ENCODE measurements at regions not wholly inside any gene's neighbourhood (a gene's known extent, or its start where the extent isn't known, plus 50 kb on each side); places are given as distances from the start of the nearest gene placed in this dataset.

GRCh38 chr6:134458857-134459657 lies 141.1 kb upstream of the SGK1 start:
- no peak for DNase-seq (ENCODE audit: low read depth)

DNA sequence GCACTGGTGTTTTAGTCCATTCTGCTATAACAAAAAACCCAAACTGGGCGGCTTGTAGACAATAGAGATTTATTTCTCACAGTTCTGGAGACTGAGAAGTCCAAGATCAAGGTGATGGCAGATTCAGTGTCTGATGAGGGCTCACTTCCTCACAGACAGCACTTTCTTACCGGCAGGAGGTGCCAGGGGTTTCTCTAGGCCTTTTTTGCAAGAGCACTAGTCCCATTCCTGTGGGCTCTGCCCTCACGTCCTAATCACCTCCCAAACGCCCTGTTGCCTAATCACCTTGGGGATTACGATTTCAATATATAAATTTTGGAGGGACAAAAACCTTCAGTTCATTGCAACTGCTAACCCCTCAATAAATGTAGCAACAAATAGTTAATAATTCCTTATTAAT lies 140.0 kb upstream of the SGK1 start:
- no peak for DNase-seq (ENCODE audit: low read depth)

- DNase-seq (ENCODE audit: low read depth): peak; percentile 21
Observed at GRCh38 chr6:134456226-134456625, 138.3 kb upstream of the SGK1 start.

- no peak for DNase-seq (ENCODE audit: low read depth)
Observed at GRCh38 chr6:134455319-134455718, 137.4 kb upstream of the SGK1 start.

GRCh38 chr6:134454794-134455193 lies 136.9 kb upstream of the SGK1 start:
- no peak for DNase-seq (ENCODE audit: low read depth)

DNA sequence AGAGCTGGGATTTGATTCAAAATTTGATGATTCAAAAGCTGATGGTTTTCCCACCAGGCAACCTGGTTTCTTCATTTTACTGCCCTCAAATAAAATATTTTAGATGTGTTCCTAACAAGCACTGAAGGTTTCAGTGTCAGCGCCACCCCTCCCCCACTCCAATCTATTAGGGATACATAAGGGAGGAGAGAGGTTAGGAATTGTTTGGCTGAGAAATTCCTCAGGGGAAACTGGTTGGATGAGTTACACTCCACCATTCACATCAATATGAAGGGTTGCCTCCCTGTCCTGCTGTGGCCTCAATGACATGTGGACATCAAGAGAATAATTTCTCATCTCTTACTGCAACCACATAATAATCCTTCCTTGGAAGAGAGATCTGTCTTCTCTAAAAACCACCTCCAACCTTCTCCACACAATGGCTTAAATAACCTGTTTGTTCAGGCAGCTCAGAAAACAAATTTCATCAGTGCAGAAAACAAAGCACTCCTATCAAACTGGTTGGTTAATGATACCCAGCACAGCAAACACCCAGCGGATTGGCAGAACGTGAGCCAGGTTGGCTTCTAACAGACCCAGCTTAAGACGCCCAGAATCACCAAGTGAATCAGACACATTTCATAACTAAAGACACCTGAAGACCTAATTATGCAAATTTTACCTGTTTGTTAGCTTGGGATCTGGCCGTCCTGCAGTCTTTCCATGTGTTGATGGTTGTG lies 136.0 kb upstream of the SGK1 start:
- DNase-seq (ENCODE audit: low read depth): no peak

- DNase-seq (ENCODE audit: low read depth): no peak
Observed at GRCh38 chr6:134452906-134453305, 135.0 kb upstream of the SGK1 start.

- DNase-seq (ENCODE audit: low read depth): no peak
Observed at GRCh38 chr6:134451529-134451928, 133.6 kb upstream of the SGK1 start.

DNA sequence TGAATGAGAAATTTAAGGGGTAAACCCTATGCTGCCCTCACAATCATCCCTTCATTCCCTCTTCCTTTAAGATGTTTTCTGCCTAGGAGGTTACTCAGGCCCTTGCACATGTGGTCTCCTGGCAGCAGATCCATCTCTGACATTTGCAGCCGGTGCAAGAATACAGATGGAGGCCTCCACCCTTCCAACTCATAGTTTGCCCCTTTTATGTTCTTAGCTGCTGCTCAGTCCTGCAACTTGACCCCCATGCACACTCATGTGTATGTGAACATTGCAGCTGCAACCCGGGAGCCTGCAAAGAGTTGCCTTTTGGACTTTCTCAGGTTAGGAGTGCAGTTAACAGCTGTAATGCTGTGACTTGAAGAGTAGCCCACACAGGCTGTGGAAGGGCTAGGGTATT lies 131.9 kb upstream of the SGK1 start:
- no peak for DNase-seq (ENCODE audit: low read depth)

- no peak for DNase-seq (ENCODE audit: low read depth)
Observed at GRCh38 chr6:134449004-134449403, 131.1 kb upstream of the SGK1 start.

DNA sequence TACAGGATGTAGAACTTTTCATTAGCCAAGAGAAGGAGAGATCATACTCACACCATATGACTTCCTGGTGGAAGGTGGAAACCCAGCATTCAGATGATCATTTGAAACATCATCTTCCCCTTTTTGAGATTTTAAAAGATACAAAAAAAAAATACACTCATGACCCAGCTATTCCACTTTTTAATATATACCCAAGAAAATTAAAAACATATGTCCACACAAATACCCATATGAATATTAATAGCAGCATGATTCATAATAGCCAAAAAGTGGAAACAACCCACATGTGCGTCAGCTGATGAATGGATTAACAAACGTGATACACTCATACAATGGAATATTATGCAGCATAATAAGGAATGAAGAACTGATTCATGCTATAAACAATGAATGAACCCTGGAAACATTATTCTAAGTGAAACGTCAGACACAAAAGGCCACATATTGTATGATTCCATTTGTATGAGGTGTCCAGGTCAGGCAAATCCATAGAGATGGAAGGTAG lies 130.0 kb upstream of the SGK1 start:
- peak; percentile 67 for DNase-seq (ENCODE audit: low read depth)

DNA sequence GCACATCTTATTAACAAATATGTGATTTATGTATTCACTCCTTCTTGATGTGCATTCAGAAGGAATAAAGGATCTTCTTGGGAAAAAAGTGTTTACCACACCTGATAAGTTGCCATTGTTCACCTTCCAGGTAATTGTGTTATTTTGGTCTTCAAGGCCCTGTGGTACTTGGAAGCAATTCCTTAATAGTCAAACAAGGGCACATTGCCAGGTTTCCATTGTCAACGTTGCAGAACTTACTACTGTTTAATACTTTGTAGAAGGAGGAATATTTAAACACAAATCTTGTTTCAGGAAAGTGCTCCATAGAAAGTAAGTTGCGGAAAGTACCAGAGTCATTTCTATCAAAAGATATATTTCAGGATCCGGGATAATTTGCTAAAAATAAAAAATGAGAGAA lies 129.5 kb upstream of the SGK1 start:
- DNase-seq (ENCODE audit: low read depth): peak; percentile 32

DNA sequence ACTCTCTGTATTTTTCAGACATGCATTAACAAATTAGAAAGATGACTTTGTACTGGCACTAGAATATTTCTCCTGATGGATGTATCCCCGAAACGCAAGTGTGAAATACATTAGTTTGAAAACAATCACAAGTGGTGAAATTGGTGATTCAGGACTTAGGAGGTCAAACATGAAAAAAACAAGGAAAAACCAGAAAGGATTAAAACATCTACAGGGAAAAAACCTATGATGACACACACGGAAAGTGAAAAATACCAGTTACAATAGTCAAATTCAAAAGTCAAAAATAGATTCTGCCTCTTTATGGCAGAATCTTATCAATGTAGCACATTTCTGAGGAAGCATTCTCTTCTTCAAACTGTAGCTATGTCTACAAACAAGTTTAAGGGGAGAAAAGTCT lies 129.0 kb upstream of the SGK1 start:
- DNase-seq (ENCODE audit: low read depth): no peak

DNA sequence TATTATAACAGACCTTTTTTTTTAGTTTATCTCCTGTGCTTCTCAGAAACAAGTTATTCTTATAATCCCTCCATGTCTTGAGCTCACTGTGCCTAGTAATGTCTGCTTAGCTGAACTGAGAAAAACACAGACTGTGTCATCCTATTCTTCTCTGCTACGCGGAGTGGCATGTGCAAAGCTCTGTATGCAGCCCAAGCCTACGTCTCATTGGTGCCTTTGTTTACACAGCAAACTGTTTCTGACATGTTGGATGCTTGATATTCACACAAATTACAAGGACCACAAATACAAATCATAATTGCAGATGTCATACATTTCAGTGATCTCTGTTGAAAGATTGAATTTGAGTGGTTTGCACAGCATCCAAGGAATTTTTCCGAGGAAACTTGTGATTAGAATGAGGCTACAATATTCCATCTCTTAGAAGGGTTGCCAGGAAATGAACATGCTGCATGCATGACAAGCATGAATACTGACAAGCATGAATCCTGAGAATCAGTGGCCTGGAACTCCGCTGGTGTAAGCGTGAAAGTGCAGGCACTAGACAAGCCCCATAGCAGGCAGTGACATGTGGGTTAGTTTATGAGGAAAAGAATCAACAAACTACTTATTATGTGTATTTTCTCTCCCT lies 128.4 kb upstream of the SGK1 start:
- DNase-seq (ENCODE audit: low read depth): peak; percentile 43

DNA sequence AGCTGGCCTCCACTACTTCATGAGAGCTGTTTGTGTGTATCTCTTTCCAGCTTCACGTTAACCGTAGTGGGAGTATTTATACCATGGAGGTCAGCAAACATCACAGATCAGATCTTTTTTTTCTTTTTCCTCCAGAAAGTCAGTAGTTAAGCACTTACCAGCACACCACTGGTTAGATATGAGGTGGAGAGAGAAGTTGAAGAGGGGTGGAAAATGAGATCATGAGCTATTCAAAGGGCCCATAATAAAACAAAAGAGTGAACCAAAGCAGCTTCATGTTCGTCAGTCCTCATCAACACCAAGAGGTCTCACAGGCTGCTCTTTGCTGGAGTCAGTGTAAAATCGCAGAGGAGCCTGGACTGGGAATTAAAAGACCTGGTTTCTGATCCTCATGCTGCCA lies 125.1 kb upstream of the SGK1 start:
- no peak for DNase-seq (ENCODE audit: low read depth)

DNA sequence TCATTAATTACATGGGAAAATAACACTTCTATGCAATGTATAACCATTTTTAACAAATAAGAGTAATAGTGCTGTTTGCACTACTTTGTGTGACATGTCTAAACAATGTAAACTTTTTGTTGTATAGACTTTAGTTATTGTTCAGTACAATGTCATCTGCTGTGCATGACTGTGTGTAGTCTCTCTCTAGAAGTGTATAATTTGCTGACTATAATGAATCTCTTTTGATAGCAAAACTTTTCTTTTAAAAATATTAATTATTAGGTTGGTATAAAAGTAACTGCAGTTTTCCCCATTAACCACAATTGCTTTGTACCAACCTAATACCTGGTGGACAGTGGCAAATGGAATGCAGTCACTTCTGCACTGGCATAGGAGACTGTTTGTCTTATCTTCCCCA lies 124.2 kb upstream of the SGK1 start:
- no peak for DNase-seq (ENCODE audit: low read depth)

DNA sequence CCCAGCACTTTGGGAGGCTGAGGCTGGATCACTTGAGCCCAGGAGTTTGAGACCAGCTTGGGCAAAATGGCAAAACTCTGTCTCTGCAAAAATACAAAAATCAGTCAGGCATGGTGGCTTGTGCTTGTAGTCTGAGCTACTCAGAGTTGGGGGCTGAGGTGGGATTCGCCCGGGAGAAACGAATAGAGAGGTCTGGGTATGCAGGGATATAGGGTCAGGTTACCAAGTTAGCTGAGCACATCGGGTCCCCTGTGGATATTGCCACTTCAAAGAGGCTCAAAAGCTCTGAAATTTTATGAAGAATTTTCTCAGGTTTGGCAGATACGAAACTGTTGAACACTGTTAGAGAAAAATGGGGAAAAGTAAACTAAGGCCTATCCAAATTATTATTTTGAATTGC lies 120.9 kb upstream of the SGK1 start:
- no peak for DNase-seq (ENCODE audit: low read depth)

DNA sequence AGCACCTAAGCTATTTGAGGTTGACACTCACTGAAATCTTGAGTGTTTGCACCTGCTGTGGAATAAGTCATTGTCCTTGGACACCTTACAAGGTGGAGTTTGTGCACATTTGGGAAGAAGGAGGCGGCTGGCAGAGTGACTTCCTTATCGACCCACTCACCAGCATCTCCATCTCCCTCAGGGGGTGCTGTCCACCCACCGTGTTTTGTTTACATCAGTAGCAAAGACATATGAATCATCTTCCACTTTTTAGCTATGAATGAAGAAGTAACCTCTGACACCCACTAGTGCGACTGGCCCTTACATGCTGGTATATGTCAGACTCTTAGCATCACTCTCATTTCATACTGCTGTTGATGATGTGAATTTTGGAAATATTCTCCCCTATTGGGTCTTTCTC lies 119.5 kb upstream of the SGK1 start:
- DNase-seq (ENCODE audit: low read depth): peak; percentile 49

DNA sequence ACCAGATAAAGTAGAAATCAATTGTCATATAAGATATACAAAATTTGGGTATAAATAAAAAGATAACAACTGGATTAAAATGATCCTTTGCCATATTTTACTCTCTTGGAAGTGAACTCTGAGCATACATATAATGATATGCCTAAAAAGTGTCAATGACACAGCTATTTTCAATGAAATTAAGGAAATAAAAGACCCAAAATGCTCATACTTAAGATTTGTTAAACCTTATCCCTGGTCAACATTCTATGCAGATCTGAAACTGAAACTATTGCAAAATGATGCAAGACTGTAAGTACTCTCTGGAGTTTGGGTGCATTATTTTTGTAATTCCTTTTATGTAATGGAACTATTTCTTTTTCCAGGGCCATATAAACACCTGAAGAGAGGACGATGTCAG lies 119.0 kb upstream of the SGK1 start:
- DNase-seq (ENCODE audit: low read depth): no peak

DNA sequence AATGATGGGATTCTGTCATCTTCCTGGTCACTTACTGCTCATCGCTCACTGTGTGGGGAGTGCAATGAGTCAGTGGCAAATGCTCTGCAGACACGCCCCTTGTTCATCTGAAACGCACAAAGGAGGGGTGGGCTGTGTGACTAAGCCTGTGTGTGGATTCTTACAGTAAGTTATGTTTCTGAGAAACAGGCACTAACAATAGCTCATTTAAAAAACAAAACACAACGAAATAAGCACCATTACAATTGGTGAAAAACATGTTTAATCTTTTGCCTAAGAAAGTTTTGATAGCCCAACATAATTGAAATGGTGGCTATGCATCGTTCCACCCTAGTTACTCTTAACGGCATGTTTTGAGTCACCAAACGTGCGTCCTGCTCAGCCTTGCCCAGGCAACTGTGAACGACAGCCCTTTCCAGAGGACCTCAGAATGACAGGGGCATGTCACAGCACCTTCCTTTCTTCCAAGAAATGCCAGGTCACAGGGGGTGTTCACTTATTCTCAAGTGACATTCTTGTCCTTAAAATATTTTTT lies 118.4 kb upstream of the SGK1 start:
- peak; percentile 91 for DNase-seq (ENCODE audit: low read depth)

GRCh38 chr6:134435814-134436280 lies 117.9 kb upstream of the SGK1 start:
- DNase-seq (ENCODE audit: low read depth): no peak

Measured in RPMI7951 (cell line).